ENCODE measurements at regions not wholly inside any gene's neighbourhood (a gene's known extent, or its start where the extent isn't known, plus 50 kb on each side); places are given as distances from the start of the nearest gene placed in this dataset.

DNA sequence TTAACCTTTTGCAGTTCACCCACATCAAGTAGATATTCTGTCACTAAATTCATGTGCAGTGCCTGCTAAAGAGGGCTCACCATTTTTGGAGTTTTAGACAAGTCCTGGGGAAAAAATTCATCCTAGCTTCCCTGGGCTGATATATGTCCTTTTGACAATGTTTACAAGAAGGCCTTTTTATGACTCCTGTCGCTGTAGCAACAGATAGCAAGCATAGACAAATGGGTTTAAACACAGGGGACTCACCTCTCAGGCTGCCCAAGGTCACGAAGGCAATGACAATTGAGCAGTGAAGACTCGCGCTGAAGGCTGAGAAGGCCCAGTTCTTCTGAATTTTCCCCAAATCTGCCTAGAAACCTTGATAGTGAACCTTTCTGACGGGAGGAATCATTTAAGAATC, 150.7 kb upstream of the CPM start:
- no peaks in the 10 kb centered on the region for H3K4me1 ChIP-seq (ENCODE audit: control insufficient read depth, insufficient read depth, low read length)
- intact Hi-C loops (cut with micrococcal nuclease; ENCODE audit: unreplicated experiment) = no loop called here
- H3K27me3 ChIP-seq (ENCODE audit: control insufficient read depth, insufficient read depth, low read length) = no peaks in the 10 kb centered on the region
- ChIA-PET CTCF (no interaction called here), POLR2A (interaction anchor here (0.5 kb wide), 1 partner anchor 1507 kb away, joined by 5 read pairs; no protein-coding TSS in a partner anchor)
- in situ Hi-C loops (cut with HindIII; ENCODE audit: low pct_unique_long_range_greater_than_20kb, low sequenced_read_pairs) = no loop called here
- DNase-seq (ENCODE audit: low read depth, low spot score) (no peak), ATAC-seq (no peak)
- no peak overlapping the region for H3K4me3 ChIP-seq (ENCODE audit: low read depth in 2 of 2, low read length in 2 of 2)
- H3K27ac ChIP-seq (ENCODE audit: low read length) = no peak overlapping the region
- H3K9me3 ChIP-seq (ENCODE audit: control insufficient read depth, insufficient read depth, low read depth, low read length) = no peaks in the 10 kb centered on the region
- TF ChIP-seq TCF7L2 (IDR thresholded peaks at IDR 0.05; ENCODE audit: low read depth, low read length) = no peak
- TF ChIP-seq, protein P1, sequence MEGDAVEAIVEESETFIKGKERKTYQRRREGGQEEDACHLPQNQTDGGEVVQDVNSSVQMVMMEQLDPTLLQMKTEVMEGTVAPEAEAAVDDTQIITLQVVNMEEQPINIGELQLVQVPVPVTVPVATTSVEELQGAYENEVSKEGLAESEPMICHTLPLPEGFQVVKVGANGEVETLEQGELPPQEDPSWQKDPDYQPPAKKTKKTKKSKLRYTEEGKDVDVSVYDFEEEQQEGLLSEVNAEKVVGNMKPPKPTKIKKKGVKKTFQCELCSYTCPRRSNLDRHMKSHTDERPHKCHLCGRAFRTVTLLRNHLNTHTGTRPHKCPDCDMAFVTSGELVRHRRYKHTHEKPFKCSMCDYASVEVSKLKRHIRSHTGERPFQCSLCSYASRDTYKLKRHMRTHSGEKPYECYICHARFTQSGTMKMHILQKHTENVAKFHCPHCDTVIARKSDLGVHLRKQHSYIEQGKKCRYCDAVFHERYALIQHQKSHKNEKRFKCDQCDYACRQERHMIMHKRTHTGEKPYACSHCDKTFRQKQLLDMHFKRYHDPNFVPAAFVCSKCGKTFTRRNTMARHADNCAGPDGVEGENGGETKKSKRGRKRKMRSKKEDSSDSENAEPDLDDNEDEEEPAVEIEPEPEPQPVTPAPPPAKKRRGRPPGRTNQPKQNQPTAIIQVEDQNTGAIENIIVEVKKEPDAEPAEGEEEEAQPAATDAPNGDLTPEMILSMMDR (IDR thresholded peaks at IDR 0.05) = no peak
- no peak for TF ChIP-seq POLR2AphosphoS5 (IDR thresholded peaks at IDR 0.05; ENCODE audit: low read depth, low read length)
- TF ChIP-seq SIN3A (IDR thresholded peaks at IDR 0.05; ENCODE audit: borderline replicate concordance, insufficient read depth, low read depth, low read length) = no peak
- TF ChIP-seq, protein P2, sequence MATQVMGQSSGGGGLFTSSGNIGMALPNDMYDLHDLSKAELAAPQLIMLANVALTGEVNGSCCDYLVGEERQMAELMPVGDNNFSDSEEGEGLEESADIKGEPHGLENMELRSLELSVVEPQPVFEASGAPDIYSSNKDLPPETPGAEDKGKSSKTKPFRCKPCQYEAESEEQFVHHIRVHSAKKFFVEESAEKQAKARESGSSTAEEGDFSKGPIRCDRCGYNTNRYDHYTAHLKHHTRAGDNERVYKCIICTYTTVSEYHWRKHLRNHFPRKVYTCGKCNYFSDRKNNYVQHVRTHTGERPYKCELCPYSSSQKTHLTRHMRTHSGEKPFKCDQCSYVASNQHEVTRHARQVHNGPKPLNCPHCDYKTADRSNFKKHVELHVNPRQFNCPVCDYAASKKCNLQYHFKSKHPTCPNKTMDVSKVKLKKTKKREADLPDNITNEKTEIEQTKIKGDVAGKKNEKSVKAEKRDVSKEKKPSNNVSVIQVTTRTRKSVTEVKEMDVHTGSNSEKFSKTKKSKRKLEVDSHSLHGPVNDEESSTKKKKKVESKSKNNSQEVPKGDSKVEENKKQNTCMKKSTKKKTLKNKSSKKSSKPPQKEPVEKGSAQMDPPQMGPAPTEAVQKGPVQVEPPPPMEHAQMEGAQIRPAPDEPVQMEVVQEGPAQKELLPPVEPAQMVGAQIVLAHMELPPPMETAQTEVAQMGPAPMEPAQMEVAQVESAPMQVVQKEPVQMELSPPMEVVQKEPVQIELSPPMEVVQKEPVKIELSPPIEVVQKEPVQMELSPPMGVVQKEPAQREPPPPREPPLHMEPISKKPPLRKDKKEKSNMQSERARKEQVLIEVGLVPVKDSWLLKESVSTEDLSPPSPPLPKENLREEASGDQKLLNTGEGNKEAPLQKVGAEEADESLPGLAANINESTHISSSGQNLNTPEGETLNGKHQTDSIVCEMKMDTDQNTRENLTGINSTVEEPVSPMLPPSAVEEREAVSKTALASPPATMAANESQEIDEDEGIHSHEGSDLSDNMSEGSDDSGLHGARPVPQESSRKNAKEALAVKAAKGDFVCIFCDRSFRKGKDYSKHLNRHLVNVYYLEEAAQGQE (IDR thresholded peaks at IDR 0.05; ENCODE audit: insufficient read depth in 1 of 2, low read depth in 2 of 2, low read length in 1 of 2) = no peak
- BruUV-seq (replicated peaks) = no TSS peak
- no peaks in the 10 kb centered on the region for H3K36me3 ChIP-seq (ENCODE audit: control insufficient read depth, insufficient read depth, low read length)

DNA sequence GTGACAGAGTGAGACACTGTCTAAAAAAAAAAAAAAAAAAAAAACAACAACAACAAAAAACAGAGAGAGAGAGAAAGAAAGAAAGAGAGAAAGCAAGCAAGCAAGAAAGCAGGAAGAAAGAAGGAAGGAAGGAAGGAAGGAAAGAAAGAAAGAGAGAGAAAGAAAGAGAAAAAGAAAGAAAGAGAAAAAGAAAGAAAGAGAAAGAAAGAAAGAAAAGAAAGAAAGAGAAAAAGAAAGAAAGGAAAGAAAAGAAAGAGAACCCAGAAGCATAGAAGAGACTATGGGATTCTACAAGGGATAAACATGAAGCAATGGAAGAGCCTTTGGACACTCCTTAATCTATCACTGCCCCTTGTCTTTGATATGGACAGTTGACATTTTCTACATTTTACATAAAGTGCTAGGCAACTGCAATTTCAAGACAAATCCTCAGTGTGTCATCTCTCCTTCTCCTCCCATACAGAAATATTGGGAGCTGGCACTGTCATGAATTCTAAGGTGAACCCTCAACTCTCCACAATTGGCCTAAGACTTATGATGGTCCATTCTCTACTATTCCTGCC, 151.9 kb upstream of the CPM start:
- intact Hi-C loops (cut with micrococcal nuclease; ENCODE audit: unreplicated experiment) = no loop called here
- POLR2A ChIA-PET = interaction anchor here (0.7 kb wide), 1 partner anchor 107 kb away, joined by 3 read pairs; no protein-coding TSS in a partner anchor
- TF ChIP-seq POLR2AphosphoS5 (IDR thresholded peaks at IDR 0.05; ENCODE audit: low read depth, low read length) = no peak
- TF ChIP-seq, protein P1 (IDR thresholded peaks at IDR 0.05) = no peak
- TF ChIP-seq, protein P2 (IDR thresholded peaks at IDR 0.05; ENCODE audit: insufficient read depth in 1 of 2, low read depth in 2 of 2, low read length in 1 of 2) = no peak
- TF ChIP-seq SIN3A (IDR thresholded peaks at IDR 0.05; ENCODE audit: borderline replicate concordance, insufficient read depth, low read depth, low read length) = no peak
- Histone ChIP-seq H3K4me3 (ENCODE audit: low read depth in 2 of 2, low read length in 2 of 2) (no peak overlapping the region), H3K27ac (ENCODE audit: low read length) (no peak overlapping the region), H3K27me3 (ENCODE audit: control insufficient read depth, insufficient read depth, low read length) (no peaks in the 10 kb centered on the region), H3K9me3 (ENCODE audit: control insufficient read depth, insufficient read depth, low read depth, low read length) (no peaks in the 10 kb centered on the region), H3K4me1 (ENCODE audit: control insufficient read depth, insufficient read depth, low read length) (no peaks in the 10 kb centered on the region), H3K36me3 (ENCODE audit: control insufficient read depth, insufficient read depth, low read length) (no peaks in the 10 kb centered on the region)
- BruUV-seq (replicated peaks) = no TSS peak
- no peak for ATAC-seq
- CTCF ChIA-PET = no interaction called here
- no peak for DNase-seq (ENCODE audit: low read depth, low spot score)
- in situ Hi-C loops (cut with HindIII; ENCODE audit: low pct_unique_long_range_greater_than_20kb, low sequenced_read_pairs) = no loop called here

Data from Panc1 (cell line).